Activated CD4-positive, alpha-beta T cell treated with anti-CD3 and anti-CD28 coated beads, Interleukin-2, Interleukin-6, amounts not matched to agents 100 ng/mL and 50 ng/mL, durations not matched to agents 16 hours and 8 hours (primary cell): ENCODE measurements at regions not wholly inside any gene's neighbourhood (a gene's known extent, or its start where the extent isn't known, plus 50 kb on each side); places are given as distances from the start of the nearest gene placed in this dataset.
A peak's percentile ranks its signal among the peaks of the same experiment; 100 is the strongest.

ENCODE experiments used
- DNase-seq: peaks from one replicate; pipeline ENCODE4 v3.0.0-alpha.2; 2020

GRCh38 chr7:131895541-131896164, 339.2 kb upstream of the PODXL start:
- DNase-seq: no peak

GRCh38 chr7:131893631-131894340, 337.4 kb upstream of the PODXL start:
- no peak for DNase-seq

- DNase-seq: no peak
Observed at GRCh38 chr7:131890176-131890575, 333.7 kb upstream of the PODXL start.

- no peak for DNase-seq
Observed at GRCh38 chr7:131889572-131890150, 333.2 kb upstream of the PODXL start.

GRCh38 chr7:131883769-131884168, 327.3 kb upstream of the PODXL start:
- no peak for DNase-seq

GRCh38 chr7:131883196-131883595, 326.8 kb upstream of the PODXL start:
- no peak for DNase-seq

GRCh38 chr7:131882321-131882720, 325.9 kb upstream of the PODXL start:
- DNase-seq: no peak

- DNase-seq: no peak
Observed at GRCh38 chr7:131880078-131880477, 323.6 kb upstream of the PODXL start.

- no peak for DNase-seq
Observed at GRCh38 chr7:131879424-131879823, 323.0 kb upstream of the PODXL start.

- DNase-seq: no peak
Observed at GRCh38 chr7:131878777-131879176, 322.3 kb upstream of the PODXL start.

GRCh38 chr7:131873581-131873980, 317.2 kb upstream of the PODXL start:
- no peak for DNase-seq

- DNase-seq: no peak
Observed at GRCh38 chr7:131869986-131870385, 313.6 kb upstream of the PODXL start.

- DNase-seq: no peak
Observed at GRCh38 chr7:131869169-131869844, 312.9 kb upstream of the PODXL start.

- DNase-seq: no peak
Observed at GRCh38 chr7:131867461-131867860, 311.0 kb upstream of the PODXL start.

GRCh38 chr7:131865911-131866310, 309.5 kb upstream of the PODXL start:
- no peak for DNase-seq

GRCh38 chr7:131861620-131862346, 305.4 kb upstream of the PODXL start:
- DNase-seq: no peak

- DNase-seq: peak; percentile 62
Observed at GRCh38 chr7:131859147-131859821, 302.9 kb upstream of the PODXL start.

- no peak for DNase-seq
Observed at GRCh38 chr7:131858611-131859010, 302.2 kb upstream of the PODXL start.

GRCh38 chr7:131849472-131849871, 293.0 kb upstream of the PODXL start:
- no peak for DNase-seq

- no peak for DNase-seq
Observed at GRCh38 chr7:131848033-131848432, 291.6 kb upstream of the PODXL start.

- DNase-seq: no peak
Observed at GRCh38 chr7:131845573-131846314, 289.3 kb upstream of the PODXL start.

- DNase-seq: no peak
Observed at GRCh38 chr7:131844369-131844768, 287.9 kb upstream of the PODXL start.
